GM12892 (cell line): ENCODE measurements at regions not wholly inside any gene's neighbourhood (a gene's known extent, or its start where the extent isn't known, plus 50 kb on each side); places are given as distances from the start of the nearest gene placed in this dataset.

Experiments
- POLR2A ChIP-seq: IDR thresholded peaks from 2 replicates; pipeline ENCODE4 v1.6.1; 2011; ENCODE audit warnings: low read depth, low read length, control low read depth
- POLR2AphosphoS5 ChIP-seq: IDR thresholded peaks from 2 replicates; pipeline ENCODE4 v1.6.1; 2011; ENCODE audit warnings: low read depth, low read length, control low read depth
- TAF1 ChIP-seq: IDR thresholded peaks from 2 replicates; pipeline ENCODE4 v1.6.1; 2011; ENCODE audit warnings: low read depth, mild to moderate bottlenecking, control low read depth, low read length, borderline replicate concordance

DNA sequence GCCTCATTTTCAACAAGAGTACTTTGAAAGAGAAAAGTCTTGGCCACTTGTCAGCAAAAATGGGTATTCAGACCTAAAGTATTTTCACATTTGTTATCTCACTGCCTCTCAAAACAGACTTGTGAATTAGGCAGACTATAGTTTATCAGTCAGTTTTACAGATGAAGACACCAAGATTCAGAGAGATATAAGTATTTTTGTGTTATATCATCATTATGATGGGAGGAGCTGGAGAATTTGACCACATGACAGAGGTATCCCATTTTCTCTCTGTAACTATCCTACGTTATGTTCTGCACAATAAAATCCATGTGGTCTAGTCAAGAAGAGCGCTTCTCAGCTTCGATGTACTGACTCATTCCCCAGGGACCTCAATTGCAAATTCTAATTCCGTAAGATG is 213.7 kb downstream of the MYCN start:
- TF ChIP-seq POLR2A (no peak), POLR2AphosphoS5 (no peak), TAF1 (no peak)
